H9 (cell line): ENCODE measurements at regions not wholly inside any gene's neighbourhood (a gene's known extent, or its start where the extent isn't known, plus 50 kb on each side); places are given as distances from the start of the nearest gene placed in this dataset.

Experiments used
- DNase-seq: peaks from one replicate; pipeline ENCODE4 v3.0.0-alpha.2; 2017
- H2AFZ ChIP-seq: one replicate; pipeline ENCODE4 v1.6.1; 2013; ENCODE audit warnings: mild to moderate bottlenecking, low read length, control low read depth, moderate library complexity
- H2AK5ac ChIP-seq: 2 replicates; pipeline ENCODE4 v1.6.1; 2013; ENCODE audit warnings: low read length, control low read depth, mixed read lengths; ENCODE audit not compliant: insufficient read length
- H2BK120ac ChIP-seq: one replicate; pipeline ENCODE4 v1.6.1; 2013; ENCODE audit warnings: low read depth, mild to moderate bottlenecking, low read length, control low read depth, inconsistent platforms; ENCODE audit not compliant: poor library complexity, severe bottlenecking
- H2BK12ac ChIP-seq: 2 replicates; pipeline ENCODE4 v1.6.1; 2013; ENCODE audit warnings: low read length, control low read depth, mixed read lengths, low read depth; ENCODE audit not compliant: insufficient read length
- H2BK15ac ChIP-seq: 2 replicates; pipeline ENCODE4 v1.6.1; 2013; ENCODE audit warnings: low read depth, low read length, control low read depth
- H2BK20ac ChIP-seq: one replicate; pipeline ENCODE4 v1.6.1; 2013; ENCODE audit warnings: low read depth, mild to moderate bottlenecking, low read length, control low read depth, inconsistent platforms; ENCODE audit not compliant: poor library complexity, severe bottlenecking
- H2BK5ac ChIP-seq: 2 replicates; pipeline ENCODE4 v1.6.1; 2013; ENCODE audit warnings: low read length, control low read depth, mixed read lengths; ENCODE audit not compliant: insufficient read length
- H3K14ac ChIP-seq: 2 replicates; pipeline ENCODE4 v1.6.1; 2013; ENCODE audit warnings: low read length, control low read depth; ENCODE audit not compliant: insufficient read depth
- H3K18ac ChIP-seq: 2 replicates; pipeline ENCODE4 v1.6.1; 2013; ENCODE audit warnings: low read depth, mild to moderate bottlenecking, mixed read lengths, low read length, control low read depth; ENCODE audit not compliant: insufficient read length
- H3K23ac ChIP-seq: 2 replicates; pipeline ENCODE4 v1.6.1; 2013; ENCODE audit warnings: low read length, control low read depth, mixed read lengths, low read depth; ENCODE audit not compliant: insufficient read length
- H3K23me2 ChIP-seq: 2 replicates; pipeline ENCODE4 v1.6.1; 2013; ENCODE audit warnings: low read depth, mild to moderate bottlenecking, mixed read lengths, low read length, control low read depth; ENCODE audit not compliant: insufficient read length, poor library complexity, severe bottlenecking
- H3K27ac ChIP-seq: 2 replicates; pipeline ENCODE4 v1.5.1; 2013; ENCODE audit warnings: low read length, control low read depth, mixed read lengths, low read depth; ENCODE audit not compliant: insufficient read length
- H3K27me3 ChIP-seq: 2 replicates; pipeline ENCODE4 v1.6.1; 2013; ENCODE audit warnings: low read length, control low read depth, inconsistent platforms; ENCODE audit not compliant: insufficient read depth
- H3K4ac ChIP-seq: 2 replicates; pipeline ENCODE4 v1.6.1; 2013; ENCODE audit warnings: low read depth, mild to moderate bottlenecking, control low read depth, inconsistent platforms, low read length, moderate library complexity
- H3K4me1 ChIP-seq: 2 replicates; pipeline ENCODE4 v1.6.1; 2013; ENCODE audit warnings: low read length, control low read depth, inconsistent platforms; ENCODE audit not compliant: insufficient read depth
- H3K4me2 ChIP-seq: 2 replicates; pipeline ENCODE4 v1.6.1; 2013; ENCODE audit warnings: low read length, control low read depth, mixed read lengths; ENCODE audit not compliant: insufficient read length, insufficient read depth
- H3K56ac ChIP-seq: 2 replicates; pipeline ENCODE4 v1.6.1; 2013; ENCODE audit warnings: low read depth, mild to moderate bottlenecking, mixed read lengths, low read length, control low read depth; ENCODE audit not compliant: insufficient read length
- H3K79me1 ChIP-seq: 2 replicates; pipeline ENCODE4 v1.6.1; 2013; ENCODE audit warnings: low read depth, mild to moderate bottlenecking, moderate library complexity, low read length, control low read depth, inconsistent platforms; ENCODE audit not compliant: insufficient read depth, poor library complexity, severe bottlenecking
- H3K79me2 ChIP-seq: 2 replicates; pipeline ENCODE4 v1.6.1; 2013; ENCODE audit warnings: low read length, control low read depth, inconsistent platforms; ENCODE audit not compliant: insufficient read depth
- H3K9ac ChIP-seq: 2 replicates; pipeline ENCODE4 v1.6.1; 2013; ENCODE audit warnings: low read length, control low read depth, mixed read lengths; ENCODE audit not compliant: insufficient read length; ENCODE audit errors: extremely low read depth
- H3K9me3 ChIP-seq: one replicate; pipeline ENCODE4 v1.6.1; 2013; ENCODE audit warnings: low read depth, low read length, inconsistent platforms; ENCODE audit not compliant: control insufficient read depth
- H3T11ph ChIP-seq: one replicate; pipeline ENCODE4 v1.6.1; 2013; ENCODE audit warnings: mild to moderate bottlenecking, low read length, control low read depth, inconsistent platforms
- H4K20me1 ChIP-seq: one replicate; pipeline ENCODE4 v1.6.1; 2013; ENCODE audit not compliant: control insufficient read depth, insufficient read length, insufficient read depth
- H4K5ac ChIP-seq: 2 replicates; pipeline ENCODE4 v1.6.1; 2013; ENCODE audit warnings: low read depth, mild to moderate bottlenecking, mixed read lengths, low read length, control low read depth; ENCODE audit not compliant: insufficient read length
- H4K8ac ChIP-seq: replicated peaks from 2 replicates; pipeline ENCODE4 v1.6.1; 2013; ENCODE audit warnings: low read length, control low read depth, mixed read lengths, low read depth; ENCODE audit not compliant: insufficient read length
- H4K91ac ChIP-seq: 2 replicates; pipeline ENCODE4 v1.6.1; 2013; ENCODE audit warnings: low read depth, mild to moderate bottlenecking, moderate library complexity, mixed read lengths, low read length, control low read depth; ENCODE audit not compliant: insufficient read length
- H3K27ac Mint-ChIP-seq, 3 experiments: 2 replicates in 2 of 3; 3 replicates in 1 of 3; pipeline ENCODE4 v1.8.0; 2020 to 2021; ENCODE audit warnings: mixed read lengths in 3 of 3, mild to moderate bottlenecking in 1 of 3, moderate library complexity in 1 of 3
- H3K27me3 Mint-ChIP-seq: 2 replicates; pipeline ENCODE4 v1.8.0; 2021; ENCODE audit warnings: low read depth, mild to moderate bottlenecking, moderate library complexity, mixed read lengths
- H3K36me3 Mint-ChIP-seq, 3 experiments: 2 replicates in 2 of 3; 3 replicates in 1 of 3; pipeline ENCODE4 v1.8.0; 2020 to 2021; ENCODE audit warnings: low read depth in 3 of 3, mixed read lengths in 3 of 3; ENCODE audit not compliant: insufficient read depth in 1 of 3
- H3K4me1 Mint-ChIP-seq, 2 experiments: 2 replicates each; pipeline ENCODE4 v1.8.0; 2020; ENCODE audit warnings: mixed read lengths in 2 of 2
- H3K4me3 Mint-ChIP-seq, 2 experiments: 2 replicates in 1 of 2; 3 replicates in 1 of 2; pipeline ENCODE4 v1.8.0; 2020 to 2021; ENCODE audit warnings: mild to moderate bottlenecking in 2 of 2, mixed read lengths in 2 of 2, moderate library complexity in 1 of 2
- H3K9me3 Mint-ChIP-seq, 2 experiments: 2 replicates in 1 of 2; 3 replicates in 1 of 2; pipeline ENCODE4 v1.8.0; 2020; ENCODE audit warnings: mild to moderate bottlenecking in 2 of 2, mixed read lengths in 2 of 2, moderate library complexity in 1 of 2
- WGBS: extraction: QIAGEN DNeasy Blood & Tissue Kit; methylation state at CpG from one replicate; pipeline ENCODE4 v1.1.7; 2013; ENCODE audit warnings: missing lambda C conversion rate, low lambda C conversion rate, mixed read lengths; ENCODE audit not compliant: insufficient read length; ENCODE audit errors: extremely low coverage; 5-methylcytosine and 5-hydroxymethylcytosine counted together
- TF ChIP-seq, protein P1 (sequence below): fragments of 200-600 bp; sonication (generic); conservative IDR thresholded peaks from 3 replicates; pipeline ENCODE4 v1.8.0; 2021; ENCODE audit warnings: antibody characterized with exemption, mild to moderate bottlenecking

DNA sequence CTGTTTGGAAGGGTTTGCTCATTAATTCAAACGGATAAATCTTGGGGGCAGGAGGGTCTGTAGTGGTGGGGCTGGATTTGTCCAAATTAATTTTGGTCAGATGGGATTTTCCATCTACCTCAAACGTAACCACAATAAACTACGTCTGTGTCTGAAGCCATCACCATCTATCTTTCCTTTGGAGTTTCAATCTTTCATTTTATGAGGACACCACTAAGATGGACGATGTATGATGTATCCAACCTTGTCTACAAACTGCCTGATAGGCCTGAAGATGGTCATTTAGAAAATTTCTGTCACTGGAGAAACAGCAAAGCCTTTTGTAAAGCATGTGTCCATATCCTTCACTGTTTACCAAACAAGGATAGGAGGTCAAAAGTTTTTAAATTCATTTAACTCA lies 138.6 kb upstream of the MARCKS start:
- no peak overlapping the region for H3K27ac Mint-ChIP-seq
- Histone ChIP-seq H2BK12ac (no peak overlapping the region), H3K27me3 (no peaks in the 10 kb centered on the region), H3K4ac (no peak overlapping the region), H2AFZ (no peak overlapping the region), H2AK5ac (no peak overlapping the region), H3K9me3 (no peaks in the 10 kb centered on the region), H3K56ac (no peak overlapping the region), H2BK20ac (no peak overlapping the region), H3K27ac (no peak overlapping the region), H4K8ac (no peak overlapping the region), H3K79me2 (no peaks in the 10 kb centered on the region), H2BK120ac (no peak overlapping the region), H2BK15ac (no peak overlapping the region), H3K4me1 (no peaks in the 10 kb centered on the region), H3T11ph (no peak overlapping the region), H3K4me2 (no peak overlapping the region), H3K79me1 (no peaks in the 10 kb centered on the region), H3K9ac (no peak overlapping the region), H4K20me1 (no peaks in the 10 kb centered on the region), H3K23me2 (no peaks in the 10 kb centered on the region), H4K91ac (no peak overlapping the region), H3K18ac (no peak overlapping the region), H2BK5ac (no peak overlapping the region), H3K23ac (no peak overlapping the region), H3K14ac (no peak overlapping the region), H4K5ac (no peak overlapping the region)
- H3K9me3 Mint-ChIP-seq: no peaks in the 10 kb centered on the region
- no peak overlapping the region for H3K4me3 Mint-ChIP-seq
- TF ChIP-seq, protein P1, sequence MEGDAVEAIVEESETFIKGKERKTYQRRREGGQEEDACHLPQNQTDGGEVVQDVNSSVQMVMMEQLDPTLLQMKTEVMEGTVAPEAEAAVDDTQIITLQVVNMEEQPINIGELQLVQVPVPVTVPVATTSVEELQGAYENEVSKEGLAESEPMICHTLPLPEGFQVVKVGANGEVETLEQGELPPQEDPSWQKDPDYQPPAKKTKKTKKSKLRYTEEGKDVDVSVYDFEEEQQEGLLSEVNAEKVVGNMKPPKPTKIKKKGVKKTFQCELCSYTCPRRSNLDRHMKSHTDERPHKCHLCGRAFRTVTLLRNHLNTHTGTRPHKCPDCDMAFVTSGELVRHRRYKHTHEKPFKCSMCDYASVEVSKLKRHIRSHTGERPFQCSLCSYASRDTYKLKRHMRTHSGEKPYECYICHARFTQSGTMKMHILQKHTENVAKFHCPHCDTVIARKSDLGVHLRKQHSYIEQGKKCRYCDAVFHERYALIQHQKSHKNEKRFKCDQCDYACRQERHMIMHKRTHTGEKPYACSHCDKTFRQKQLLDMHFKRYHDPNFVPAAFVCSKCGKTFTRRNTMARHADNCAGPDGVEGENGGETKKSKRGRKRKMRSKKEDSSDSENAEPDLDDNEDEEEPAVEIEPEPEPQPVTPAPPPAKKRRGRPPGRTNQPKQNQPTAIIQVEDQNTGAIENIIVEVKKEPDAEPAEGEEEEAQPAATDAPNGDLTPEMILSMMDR: no peak
- WGBS: no CpG with 5 or more reads among the region's 4 CpGs
- no peaks in the 10 kb centered on the region for H3K36me3 Mint-ChIP-seq
- no peak for DNase-seq
- H3K4me1 Mint-ChIP-seq: no peaks in the 10 kb centered on the region
- no peaks in the 10 kb centered on the region for H3K27me3 Mint-ChIP-seq
